HG02884 (cell line): ENCODE measurements at regions not wholly inside any gene's neighbourhood (a gene's known extent, or its start where the extent isn't known, plus 50 kb on each side); places are given as distances from the start of the nearest gene placed in this dataset.

Source experiments
- ATAC-seq: cut with Tn5 transposase; IDR thresholded peaks from one replicate; pipeline ENCODE4 v1.9.1; 2021; ENCODE audit warnings: mild to moderate bottlenecking, moderate library complexity; ENCODE audit not compliant: unreplicated experiment

- no peak for ATAC-seq
Observed at GRCh38 chr3:15942936-15943335, 145.2 kb upstream of the ANKRD28 start.

DNA sequence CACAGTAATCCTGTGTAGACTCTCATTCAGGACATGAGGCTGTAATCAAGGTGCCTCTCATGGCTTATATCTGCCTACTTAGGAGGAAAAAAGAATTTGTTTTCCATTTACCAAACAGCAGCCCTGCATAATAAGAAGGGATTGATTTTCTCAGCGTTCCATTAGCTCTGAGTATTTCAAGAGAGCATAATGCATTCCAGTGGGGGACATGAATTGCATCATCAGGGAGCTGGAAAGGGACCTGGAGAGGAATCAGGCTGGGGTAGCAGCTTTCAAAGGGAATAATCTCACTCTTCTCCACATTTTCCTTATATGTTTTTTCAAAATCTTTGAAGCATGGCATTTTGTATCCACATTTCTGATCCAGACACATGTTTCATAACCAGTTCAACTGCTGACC lies 150.6 kb upstream of the ANKRD28 start:
- ATAC-seq, result no peak

DNA sequence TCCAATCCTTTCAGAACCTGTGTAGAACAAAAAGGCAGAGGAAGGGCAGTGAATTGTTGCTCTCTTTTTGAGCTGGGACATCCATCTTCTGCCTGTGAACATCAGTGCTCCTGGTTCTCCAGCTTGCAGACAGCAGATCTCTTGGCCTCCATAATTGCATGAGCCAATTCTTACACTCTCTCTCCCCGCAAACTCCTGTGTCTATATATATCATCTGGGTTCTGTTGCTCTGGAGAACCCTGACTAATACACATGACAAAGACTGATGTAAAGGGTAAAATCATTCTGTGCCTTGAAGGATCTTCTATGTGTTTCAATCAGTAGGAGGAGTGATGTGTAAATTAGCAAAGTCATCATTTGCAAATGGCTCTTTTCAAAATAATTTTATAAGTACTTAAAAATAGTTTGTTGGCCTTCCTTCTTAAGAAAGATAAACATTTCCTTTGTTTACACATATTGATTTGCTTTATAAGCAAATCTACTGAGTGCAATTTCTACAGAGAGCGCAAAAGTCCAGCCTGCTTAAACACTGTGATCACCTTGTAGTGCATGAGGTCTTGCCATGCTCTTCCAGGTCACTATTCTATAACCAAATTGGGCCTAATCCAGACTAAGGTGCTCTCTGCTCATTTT lies 154.9 kb upstream of the ANKRD28 start:
- no peak for ATAC-seq

DNA sequence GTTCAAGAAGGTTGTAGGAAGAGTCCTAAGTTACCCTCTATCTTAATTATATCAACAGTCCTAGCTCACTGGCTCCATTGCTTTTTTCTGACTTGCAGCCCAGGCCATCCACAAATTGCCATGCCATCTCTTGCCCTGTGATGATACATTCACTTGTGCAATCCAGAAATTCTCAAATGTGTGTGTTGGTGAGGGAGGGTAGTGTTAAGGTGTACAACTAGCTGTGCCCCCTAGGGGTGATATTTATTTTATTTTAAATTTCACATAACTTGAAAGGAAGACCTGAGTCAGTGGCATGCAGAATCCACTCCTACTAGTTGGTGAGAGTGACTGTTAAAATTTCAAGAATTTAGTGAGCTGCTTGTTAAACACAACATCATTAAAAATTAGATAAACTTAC lies 156.1 kb upstream of the ANKRD28 start:
- no peak for ATAC-seq

- no peak for ATAC-seq
Observed at GRCh38 chr3:15955968-15956367, 158.2 kb upstream of the ANKRD28 start.

- no peak for ATAC-seq
Observed at GRCh38 chr3:15958692-15959433, 161.1 kb upstream of the ANKRD28 start.

DNA sequence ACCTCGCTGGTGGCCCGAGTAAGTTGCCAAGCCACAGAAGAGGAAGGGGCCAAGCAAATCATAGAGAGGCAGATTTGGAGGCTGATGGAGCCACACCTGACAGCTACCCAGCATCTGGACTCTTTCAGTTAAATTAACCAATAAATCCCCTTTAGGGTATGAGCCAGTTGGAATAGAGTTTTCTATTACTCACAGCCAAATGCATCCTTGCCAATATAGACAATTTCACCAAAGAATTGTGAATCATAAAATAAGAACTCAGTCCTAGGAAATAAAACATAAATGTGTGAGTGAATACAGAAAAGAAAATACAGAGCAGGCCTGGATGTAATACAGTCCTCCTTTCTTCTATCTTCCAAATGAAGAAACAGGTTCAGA lies 161.6 kb upstream of the ANKRD28 start:
- no peak for ATAC-seq

DNA sequence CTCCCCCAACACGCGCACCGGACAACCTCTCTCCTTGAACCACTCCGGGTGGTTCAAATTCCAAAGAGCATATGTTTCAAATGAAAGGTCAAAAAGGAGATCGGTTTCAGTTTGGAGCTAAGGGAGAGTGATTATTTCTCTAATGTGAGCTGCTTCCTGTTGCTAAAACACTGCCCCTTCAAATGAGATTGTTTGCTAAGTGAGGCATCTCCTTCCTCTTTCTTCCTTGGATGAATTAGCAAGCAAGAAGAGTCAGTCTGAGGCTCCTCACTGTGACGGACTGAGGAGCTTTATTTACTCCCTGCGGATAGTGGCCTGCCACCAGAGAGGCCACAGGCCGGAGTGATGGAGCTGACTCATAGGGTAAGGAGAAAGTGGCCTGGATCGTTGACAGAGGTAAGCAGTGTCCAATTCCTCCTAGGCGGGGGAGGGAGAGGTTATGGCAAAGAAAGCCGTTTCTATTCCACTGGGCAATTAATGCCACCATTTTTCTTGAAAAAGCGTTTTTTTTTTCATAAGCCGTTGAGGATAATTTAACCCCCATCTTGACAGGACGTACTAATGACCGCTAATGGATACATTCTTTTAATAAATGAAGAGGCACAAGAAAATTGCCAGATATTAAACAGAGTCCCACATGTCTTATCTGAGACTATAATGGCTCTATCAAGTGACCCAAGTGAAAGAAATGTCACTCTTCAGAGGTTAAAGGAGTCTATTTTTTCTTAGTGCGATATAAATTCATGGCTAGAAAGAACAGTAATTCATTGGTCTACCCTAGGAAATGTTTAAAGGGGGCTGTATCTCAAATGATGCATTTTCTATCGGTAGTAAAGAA lies 167.0 kb upstream of the ANKRD28 start:
- ATAC-seq, result no peak

- ATAC-seq, result no peak
Observed at GRCh38 chr3:15967577-15967976, 169.8 kb upstream of the ANKRD28 start.

GRCh38 chr3:15969874-15970640 lies 172.3 kb upstream of the ANKRD28 start:
- no peak for ATAC-seq

DNA sequence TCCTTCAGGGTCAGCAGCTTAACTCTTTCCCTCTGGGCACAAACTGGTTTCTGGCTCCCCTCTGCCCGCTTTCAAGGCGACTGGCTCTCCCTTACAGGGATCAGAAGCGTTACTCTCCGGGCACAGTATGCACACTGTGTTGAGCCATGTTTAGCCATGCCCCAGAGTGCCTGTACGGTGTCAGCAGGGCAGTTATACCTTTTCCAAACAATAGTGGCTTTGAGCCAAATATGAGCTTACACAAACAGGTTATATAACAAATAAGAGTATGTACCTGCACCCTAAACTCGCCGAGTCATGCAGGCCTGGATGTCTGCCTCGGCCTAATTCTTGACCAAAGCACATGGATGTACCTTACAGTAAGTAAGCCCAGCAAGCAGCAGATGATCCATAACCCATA lies 175.6 kb upstream of the ANKRD28 start:
- ATAC-seq, result no peak

DNA sequence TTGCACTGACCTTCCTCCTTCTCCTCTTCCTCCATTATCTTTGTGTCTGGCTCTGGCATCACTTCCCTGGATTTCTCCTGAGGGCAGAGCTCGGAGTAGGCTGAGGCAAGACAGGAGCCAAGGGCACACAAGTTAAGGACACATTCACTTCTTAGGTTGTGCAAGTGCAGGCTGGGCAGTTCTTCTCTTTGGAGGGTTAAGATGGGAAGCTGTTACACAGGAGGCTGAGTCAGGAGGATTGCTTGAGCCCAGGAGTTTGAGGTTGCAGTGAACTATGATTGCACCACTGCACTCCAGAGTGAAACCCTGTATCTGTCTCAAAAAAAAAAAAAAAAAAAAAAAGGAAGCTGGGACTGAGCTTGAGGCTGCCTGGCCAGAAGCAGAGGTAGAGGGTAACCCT lies 176.2 kb upstream of the ANKRD28 start:
- no peak for ATAC-seq

- no peak for ATAC-seq
Observed at GRCh38 chr3:15974647-15975046, 176.9 kb upstream of the ANKRD28 start.

GRCh38 chr3:15976524-15976923 lies 178.7 kb upstream of the ANKRD28 start:
- ATAC-seq, result no peak

GRCh38 chr3:15977090-15977489 lies 179.3 kb upstream of the ANKRD28 start:
- no peak for ATAC-seq

DNA sequence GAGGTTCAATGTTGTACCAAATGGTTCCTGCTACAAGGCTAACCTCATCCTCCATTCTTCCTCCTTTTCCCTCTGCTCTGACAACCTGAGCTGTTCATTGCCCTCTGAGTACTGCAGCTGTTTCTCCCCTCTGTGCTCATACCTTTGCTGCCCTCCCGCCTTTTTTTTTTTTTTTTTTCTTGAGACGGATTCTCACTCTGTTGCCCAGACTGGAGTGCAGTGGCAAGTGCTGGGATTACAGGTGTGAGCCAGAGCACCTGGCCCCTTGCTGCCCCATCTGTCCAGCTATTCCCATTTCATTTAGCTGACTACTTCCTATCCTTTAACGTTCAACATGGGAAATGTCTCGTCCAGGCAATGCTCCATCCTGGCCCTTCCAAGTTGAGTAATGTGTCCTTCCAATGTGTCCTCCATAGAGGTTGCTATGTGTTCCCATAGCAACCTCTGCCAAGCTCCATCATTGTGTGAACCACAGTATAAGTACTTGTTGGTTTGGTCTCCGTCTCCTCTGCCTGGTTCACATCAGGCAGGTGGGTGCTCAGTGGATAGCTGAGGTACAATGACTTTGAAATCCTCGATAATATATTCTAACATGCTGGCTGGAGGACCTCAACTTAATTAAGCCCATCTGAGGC lies 179.9 kb upstream of the ANKRD28 start:
- ATAC-seq, result no peak

DNA sequence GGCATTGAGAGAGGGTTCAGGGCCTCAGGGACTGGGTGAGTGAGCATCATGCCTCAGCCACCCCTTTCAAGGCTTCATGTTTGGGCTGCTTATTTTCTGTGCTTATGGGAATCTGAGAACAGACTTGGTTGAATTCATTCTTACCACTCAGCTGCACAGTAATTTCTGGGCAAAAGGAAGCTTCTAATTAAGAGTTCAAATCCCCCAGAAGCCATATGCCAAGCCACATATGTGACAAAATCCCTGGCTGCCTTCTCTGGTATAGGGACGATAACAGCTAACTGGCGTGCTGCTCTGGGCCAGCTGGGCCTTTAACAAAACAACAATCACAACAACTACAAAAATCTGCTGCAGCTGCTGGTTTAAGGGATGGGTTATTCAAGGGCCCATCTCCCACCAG lies 181.0 kb upstream of the ANKRD28 start:
- ATAC-seq, result no peak

GRCh38 chr3:15979495-15979894 lies 181.7 kb upstream of the ANKRD28 start:
- no peak for ATAC-seq

GRCh38 chr3:15979900-15980299 lies 182.1 kb upstream of the ANKRD28 start:
- no peak for ATAC-seq

- ATAC-seq, result no peak
Observed at GRCh38 chr3:15982243-15982642, 184.5 kb upstream of the ANKRD28 start.
